ENCODE measurements at regions not wholly inside any gene's neighbourhood (a gene's known extent, or its start where the extent isn't known, plus 50 kb on each side); places are given as distances from the start of the nearest gene placed in this dataset.

DNA sequence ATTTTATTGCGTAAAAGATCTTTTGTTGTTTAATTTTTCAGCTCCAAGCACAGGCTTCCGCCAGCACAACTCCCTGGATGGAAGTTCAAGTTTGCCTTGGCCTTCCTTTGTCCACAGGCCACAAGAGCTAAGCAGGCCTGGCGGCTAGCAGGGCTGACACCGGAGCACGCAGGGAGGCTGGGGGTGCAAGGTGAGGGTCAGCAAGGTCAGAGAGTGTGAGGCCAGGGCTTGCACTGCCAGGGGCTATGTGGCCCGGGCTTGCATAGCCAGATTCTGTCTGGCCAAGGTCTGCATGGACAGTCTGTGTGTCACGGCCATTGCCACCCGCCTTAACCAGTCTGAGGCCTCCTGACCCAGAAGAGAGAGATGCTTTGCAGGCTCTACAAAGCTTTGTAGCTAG lies 123.9 kb downstream of the BCOR start:
- no peak for DNase-seq (ENCODE audit: low spot score)

DNA sequence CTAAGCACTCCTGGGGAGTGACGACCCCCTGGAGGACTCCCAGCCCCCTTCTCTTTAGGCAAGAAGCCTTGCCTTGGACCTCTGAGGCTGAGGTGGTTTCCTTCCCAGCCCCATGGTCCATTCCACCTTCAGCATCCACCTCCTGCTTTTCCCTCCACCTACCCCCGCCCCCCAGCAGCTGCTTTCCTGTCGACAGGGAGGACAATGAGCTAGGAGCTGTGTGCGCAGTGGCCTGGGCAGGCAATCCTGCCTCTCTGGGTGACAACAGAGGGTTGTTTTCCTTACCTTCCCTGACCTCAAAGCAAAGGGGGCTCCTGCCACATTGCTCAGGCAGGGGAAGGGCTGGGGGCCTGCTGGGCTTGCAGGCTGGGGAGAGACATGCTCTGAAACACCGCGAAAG lies 123.5 kb downstream of the BCOR start:
- DNase-seq (ENCODE audit: low spot score): no peak

DNA sequence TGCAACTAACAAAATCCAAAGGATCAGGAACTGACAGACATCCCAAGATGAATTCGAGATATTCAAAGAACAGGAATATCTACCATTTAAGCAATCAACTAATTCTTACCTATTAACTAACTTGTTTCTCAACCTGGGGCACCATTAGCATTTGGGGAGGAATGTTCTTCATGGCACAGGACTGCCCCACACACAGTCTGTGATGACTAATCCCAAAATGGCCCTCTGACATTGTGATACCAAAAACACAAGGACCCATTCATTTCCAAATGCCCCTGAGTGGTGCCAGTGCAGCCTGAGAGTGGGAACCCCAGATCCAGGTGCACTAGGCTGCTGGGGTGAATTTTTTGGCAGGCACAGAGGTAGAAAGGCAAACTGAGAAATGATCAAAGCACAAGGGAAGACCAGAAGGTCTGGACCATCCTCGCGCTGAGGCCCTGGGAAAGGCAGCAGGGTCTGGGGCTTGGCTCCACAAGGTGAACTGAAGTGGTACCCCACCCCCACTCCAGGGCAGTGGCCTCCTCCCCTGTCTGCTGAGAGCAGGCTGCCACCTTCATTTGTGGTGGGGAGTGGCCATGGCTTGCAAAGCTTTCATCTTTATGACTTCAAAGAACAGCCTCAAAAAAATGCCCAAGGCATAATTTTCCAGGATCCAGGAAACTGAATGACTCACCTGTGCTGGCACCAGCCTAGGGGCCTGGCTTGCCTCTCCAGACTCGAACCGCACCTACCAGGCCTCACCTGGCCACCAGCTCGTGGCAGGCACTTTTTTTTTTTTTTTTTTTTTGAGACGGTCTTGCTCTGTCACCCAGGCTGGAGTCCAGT lies 122.4 kb downstream of the BCOR start:
- peak; percentile 10 for DNase-seq (ENCODE audit: low spot score)

DNA sequence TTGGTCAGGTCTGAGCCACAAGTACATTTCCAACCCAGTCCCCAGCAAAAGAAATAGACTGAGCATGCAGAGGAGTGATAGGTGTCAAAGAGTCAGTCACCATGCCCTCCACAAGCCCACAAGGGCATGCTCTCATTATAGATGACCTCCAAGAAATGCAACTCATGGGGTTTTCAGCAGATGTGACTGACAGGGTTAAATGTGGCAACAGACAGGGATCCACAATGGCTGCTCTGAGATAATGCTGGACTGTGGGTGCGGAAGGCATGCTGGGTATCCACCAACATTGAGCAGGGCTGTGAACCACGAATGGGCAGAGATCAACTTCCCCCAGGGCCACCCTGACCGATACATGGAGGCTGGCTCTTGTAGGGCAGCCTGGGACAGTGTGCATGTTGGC lies 115.8 kb downstream of the BCOR start:
- no peak for DNase-seq (ENCODE audit: low spot score)

DNA sequence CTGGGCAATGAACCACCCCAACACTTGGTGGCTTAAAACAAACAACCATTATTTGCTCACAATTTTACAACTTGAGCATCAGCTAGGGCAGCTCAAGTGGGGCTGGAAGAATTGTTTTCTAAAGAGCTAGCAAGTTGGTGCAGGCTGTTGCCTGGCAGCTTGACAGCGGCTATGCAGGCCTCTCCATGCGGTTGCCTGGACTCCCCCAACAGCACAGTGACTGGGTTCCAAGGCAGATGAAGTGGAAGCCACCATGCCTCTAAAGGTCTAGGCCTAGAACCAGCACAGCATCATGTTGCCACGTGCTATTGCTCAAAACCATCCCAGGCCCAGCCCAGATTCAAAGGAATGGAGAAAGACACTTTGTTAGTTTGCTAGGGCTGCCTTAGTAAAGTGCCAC lies 114.8 kb downstream of the BCOR start:
- DNase-seq (ENCODE audit: low spot score): no peak

DNA sequence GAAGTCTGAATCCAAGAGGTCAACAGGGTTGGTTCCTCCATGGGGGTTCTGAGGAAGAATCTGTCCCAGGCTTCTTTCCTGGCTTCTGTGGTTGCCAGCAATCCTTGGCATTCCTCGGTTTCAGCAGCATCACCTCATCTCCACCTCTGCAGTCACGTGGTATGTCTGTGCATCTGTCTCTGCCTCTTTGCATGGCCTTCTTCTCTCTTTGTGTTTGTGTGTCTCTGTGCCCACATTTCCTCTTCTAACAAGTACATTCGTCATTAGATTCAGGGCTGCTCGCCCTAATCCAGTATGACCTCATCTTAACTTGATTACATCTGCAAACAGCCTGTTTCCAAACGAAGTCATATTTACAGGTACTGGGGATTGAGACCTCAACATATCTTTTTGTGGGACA lies 114.0 kb downstream of the BCOR start:
- DNase-seq (ENCODE audit: low spot score): peak; percentile 84

DNA sequence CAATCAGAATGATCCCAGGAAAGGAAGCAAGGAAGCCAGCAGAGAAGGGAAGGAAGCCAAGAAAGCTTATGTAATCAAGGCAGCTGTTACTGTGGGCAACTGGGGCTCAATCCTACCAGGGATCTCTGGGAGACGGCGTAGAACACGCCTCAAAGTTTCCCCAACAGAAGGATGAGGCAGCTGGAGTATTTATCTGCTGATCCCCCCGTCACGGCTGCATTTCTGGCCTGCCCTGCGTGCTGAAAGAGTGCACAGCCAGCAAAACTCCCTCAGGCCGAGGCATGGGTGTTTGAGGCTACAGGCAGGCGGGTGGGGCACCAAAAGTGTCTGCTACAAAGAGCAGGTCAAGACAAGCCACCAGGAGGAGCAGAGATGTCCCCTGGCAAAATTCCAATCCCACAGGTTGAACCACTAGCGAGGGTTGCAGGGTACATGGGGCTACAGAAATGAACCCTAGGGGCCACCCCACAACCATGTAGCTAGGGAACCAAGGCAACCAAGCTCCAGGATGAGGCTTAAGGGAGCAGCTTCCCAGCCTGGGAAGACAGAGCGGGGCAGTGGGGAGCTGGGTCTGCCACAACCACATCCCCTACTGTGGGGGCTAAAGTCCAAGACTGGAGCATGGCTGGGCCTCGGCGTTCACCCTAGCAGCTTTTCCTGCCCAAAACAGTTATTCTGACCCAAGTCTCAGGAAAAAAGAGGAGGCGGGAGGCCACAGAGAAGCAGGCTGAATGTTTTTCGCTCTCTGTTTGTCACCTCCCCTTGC lies 113.4 kb downstream of the BCOR start:
- peak; percentile 63 for DNase-seq (ENCODE audit: low spot score)

DNA sequence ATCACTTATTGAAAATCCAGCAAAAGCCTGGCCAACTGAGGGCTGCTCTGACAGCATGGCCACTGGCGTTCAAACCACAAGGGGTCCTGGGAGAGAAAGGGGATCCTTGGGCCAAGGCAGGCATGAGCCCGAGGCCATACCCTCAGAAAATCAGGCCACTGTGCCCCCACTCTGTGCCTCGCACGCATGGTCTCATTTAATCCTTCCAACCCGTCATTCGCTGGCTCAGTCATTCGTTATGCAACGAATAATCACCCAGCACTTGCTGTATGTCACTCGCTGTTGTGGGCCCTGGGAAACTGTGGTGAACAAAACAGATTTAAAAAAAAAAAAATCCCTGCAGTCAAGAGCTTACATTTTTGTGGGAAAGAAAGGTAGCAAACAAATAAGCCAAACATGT lies 112.7 kb downstream of the BCOR start:
- DNase-seq (ENCODE audit: low spot score): no peak

DNA sequence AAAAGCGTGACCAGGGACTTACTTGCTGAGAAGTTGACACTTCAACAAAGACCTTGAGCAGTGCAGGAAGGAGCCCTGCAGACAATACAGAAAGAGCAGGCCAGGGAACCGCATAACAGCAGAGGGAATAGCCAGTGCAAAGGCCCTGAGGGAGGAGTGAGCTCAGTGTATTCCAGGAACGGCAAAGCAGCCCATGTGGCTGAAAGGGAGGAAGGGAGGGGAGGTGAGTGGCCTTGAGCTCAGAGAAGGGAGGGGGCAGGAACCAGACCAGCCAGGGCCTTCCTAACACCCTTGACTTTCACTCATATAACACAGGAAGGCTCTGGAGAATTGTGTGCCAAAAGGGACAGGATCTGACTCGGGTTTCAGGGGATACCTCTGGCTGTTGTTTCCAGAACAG lies 112.2 kb downstream of the BCOR start:
- DNase-seq (ENCODE audit: low spot score): peak; percentile 12

DNA sequence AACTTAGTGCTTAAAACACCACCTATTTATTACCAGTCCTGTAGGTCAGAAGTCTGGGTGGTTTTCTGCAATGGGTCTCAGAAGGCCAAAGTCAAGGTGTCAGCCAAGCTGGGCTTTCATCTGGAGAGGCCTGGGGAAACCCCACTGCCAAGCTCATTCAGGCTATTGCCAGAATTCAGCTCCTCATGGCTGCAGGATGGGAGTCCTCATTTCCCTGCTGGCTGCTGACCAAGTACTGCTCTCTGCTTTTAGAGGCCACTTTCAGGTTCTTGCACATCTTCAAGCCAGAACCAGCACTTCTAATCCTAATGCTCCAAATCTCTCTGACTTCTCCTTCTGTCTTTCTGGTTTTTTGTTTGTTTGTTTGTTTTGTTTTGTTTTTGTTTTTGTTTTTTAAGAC lies 109.3 kb downstream of the BCOR start:
- DNase-seq (ENCODE audit: low spot score): no peak

DNA sequence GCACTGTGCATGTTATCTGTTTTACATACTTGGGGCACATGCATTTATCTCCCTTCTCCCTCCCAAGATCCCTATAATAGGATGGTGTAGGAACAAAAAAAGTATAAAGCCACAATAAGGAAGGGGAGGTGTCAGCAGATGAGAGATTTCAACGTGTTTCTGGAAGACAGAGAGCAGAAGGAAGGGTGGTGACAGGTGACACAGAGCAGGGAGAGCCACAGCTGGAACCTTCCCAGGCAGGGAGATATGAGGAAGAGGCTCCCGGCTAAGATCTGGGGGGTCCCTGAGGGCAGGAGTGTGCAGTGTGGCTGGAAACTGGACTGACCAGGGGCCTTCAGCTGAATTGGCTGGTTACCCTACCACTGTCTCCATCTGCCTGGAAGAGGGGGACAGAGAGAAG lies 107.4 kb downstream of the BCOR start:
- DNase-seq (ENCODE audit: low spot score): no peak

DNA sequence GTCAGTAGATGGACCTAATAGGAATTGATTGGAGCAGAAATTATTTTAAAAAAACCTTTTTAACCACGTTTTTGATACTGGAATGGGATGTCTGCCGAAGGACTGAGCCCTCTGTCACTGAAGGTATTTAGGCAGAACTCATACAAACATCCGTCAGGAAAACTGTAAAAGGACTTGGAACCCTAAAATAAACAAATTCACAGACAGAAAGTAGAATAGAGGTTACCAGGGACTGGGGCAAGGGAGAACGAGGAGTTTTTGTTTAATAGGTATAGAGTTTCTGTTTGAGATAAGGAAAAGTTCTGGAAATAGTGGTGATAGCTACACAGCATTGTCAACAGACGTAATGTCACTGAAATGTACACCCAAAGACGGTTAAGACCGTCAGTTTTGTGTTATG lies 105.5 kb downstream of the BCOR start:
- no peak for DNase-seq (ENCODE audit: low spot score)

DNA sequence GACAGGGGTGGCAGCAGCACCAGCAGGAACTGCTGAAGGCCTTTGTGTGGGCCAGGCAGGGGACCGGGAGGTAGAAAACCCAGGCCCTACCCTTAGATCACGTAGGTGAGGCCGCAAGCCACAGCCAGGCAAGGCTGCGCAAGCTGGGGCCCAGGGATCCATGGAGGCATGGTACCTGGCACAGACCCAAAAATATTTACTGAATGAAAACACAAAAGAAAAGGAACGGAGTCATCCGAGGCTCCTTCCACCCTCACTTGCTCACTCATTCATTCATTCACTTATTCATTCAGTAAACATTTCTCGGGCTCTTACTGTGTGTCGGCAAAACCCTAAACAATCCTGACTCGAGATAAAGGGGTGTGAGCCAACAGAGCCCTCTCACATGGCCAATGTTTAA lies 102.3 kb downstream of the BCOR start:
- DNase-seq (ENCODE audit: low spot score): no peak

DNA sequence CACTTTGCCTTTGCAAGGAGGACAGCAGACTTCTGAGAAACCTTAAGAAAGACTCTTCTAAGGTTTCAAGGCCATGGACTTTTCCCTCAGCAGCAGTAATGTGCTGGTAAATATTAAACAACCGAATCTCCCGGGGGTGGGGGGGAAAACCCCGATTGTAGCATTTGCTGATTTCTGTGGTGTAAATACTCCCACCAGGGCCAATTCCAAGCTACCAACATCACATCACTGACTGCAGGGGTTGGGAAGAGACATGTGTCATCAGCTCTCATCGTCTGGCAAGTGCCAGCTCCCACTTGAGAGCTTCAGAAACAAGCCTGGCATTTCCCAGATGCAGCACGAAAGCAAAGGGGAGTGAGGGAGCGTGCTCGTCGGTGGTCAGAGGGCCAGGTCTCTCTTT lies 101.2 kb downstream of the BCOR start:
- no peak for DNase-seq (ENCODE audit: low spot score)

DNA sequence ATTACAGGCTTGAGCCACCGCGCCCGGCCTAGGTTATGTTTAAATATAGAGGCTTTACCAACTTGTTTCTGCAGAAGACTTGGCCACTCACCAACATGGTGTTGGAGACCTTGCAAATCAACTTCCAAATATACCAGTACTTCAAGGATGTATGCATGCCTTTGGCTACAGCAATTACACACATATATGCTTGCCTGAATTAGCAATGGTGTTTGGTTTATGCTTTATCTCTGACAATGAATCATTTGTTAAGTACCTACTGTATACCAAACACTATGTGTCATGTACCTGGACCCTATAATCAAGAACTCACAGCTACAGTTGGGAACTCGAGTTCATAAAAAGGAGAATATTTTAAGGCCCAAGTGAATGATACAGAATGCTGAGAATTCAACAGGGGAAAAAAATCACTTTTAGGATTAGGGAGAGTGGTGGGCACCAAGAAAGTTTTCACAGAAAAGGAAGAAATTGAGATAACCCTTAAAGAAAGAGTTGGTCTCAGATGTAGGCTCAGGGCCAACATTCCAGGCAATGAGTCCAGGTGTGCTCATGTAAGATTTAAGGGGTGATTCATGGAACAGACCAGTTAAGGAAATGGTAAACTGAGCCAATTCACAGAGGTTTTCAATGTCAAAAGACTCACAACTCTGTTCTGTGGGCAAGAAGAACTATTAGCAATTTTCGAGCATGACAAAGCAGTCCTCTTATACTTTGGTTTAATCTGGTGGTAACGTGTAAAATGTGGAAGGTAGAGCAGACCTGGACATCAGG lies 98.9 kb downstream of the BCOR start:
- no peak for DNase-seq (ENCODE audit: low spot score)
